Omental fat pad (tissue), 3 donors: ENCODE measurements at regions not wholly inside any gene's neighbourhood (a gene's known extent, or its start where the extent isn't known, plus 50 kb on each side); places are given as distances from the start of the nearest gene placed in this dataset.

Source experiments
- ATAC-seq: fragments of 150-250 bp; one replicate; pipeline ENCODE4 v1.9.1; 2016; ENCODE audit warnings: mild to moderate bottlenecking, moderate library complexity; ENCODE audit not compliant: low FRiP score
- DNase-seq: peaks from one replicate; pipeline ENCODE4 v3.0.0-alpha.2; 2019; ENCODE audit warnings: low spot score
- TF ChIP-seq, protein P1 (sequence below), 3 donors: fragments of 450-650 bp; IDR thresholded peaks; one replicate each; pipeline ENCODE4 v1.5.1; 2016 to 2017; ENCODE audit warnings: antibody characterized with exemption in 3 of 3, mild to moderate bottlenecking in 3 of 3, moderate library complexity in 2 of 3

DNA sequence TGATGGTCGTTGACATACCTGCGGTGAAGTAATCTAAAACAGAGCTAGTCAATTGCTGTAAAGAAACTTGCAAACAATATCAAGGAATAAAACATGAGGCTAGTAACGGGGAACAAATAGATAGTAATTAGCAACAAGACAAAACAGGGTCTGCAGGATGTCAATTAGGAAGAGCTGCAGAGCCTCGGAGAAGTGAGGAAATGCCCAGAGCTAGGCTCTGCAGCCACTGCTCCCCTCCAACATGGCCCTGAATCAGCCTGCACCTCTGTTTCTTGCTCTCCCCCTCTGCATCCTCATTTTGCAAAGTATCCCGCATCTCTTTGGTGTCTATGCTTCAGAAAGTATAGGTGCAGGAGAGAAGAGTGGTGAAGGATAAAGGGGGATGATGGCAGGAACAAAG is 507.4 kb upstream of the FAT3 start:
- TF ChIP-seq, protein P1, sequence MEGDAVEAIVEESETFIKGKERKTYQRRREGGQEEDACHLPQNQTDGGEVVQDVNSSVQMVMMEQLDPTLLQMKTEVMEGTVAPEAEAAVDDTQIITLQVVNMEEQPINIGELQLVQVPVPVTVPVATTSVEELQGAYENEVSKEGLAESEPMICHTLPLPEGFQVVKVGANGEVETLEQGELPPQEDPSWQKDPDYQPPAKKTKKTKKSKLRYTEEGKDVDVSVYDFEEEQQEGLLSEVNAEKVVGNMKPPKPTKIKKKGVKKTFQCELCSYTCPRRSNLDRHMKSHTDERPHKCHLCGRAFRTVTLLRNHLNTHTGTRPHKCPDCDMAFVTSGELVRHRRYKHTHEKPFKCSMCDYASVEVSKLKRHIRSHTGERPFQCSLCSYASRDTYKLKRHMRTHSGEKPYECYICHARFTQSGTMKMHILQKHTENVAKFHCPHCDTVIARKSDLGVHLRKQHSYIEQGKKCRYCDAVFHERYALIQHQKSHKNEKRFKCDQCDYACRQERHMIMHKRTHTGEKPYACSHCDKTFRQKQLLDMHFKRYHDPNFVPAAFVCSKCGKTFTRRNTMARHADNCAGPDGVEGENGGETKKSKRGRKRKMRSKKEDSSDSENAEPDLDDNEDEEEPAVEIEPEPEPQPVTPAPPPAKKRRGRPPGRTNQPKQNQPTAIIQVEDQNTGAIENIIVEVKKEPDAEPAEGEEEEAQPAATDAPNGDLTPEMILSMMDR (IDR thresholded peaks at IDR 0.05) = no peak
- DNase-seq (no peak), ATAC-seq (no peak)

DNA sequence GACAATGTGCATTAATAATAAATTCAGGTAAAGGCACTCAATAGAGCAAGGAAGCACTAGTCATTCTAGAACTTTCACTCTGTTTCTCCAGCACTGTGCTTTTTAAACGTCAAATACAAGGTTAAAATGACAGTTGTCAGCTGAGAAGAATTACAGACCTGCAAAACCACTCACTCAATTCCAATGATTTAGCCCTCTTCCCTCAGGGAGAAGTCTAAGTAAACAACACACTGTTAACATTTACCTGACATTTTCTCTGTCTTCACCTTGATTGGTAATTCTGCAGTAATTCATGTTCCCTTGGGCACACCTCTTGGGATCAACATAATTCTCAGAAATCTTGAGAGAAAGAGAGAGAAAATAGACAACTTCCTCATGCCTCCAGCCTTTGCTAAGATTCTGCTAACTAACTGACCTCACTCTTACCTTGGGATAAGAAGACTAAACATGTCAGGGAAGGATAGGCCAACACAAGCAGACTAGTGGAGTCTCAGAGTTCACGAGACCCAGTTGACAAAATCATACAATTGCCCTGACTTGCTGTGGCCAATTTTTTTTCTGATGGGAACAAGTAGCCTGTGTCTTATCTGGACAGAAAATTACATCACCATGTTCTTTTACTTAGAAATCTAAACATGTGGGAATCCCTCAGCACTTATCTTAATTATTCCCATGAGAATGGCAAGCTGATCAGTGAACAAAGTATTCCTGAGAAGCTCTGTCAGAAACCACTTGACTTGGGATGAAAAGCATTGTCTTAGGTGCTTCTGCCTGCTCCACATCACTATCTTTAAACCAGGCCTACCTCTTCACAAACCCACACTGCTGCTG is 516.8 kb upstream of the FAT3 start:
- ATAC-seq = no peak
- no peak for DNase-seq

DNA sequence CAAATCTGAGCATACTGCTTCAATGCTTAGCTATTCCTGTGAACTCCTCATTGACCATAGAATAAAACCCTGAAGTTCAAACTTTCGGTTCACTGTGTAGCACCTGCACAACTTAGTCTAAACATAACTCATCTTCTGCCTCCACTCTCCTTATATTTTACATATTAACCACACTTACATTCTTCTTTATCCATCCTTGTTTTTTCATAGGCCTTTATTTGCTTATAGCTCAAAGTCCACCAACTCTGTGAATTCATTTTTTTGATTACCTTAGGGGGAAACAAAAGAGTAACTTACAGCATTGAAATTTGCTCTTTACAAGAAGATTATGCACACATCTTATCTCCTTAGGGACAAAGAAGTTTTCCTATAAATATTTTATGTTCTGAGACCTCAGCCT is 521.6 kb upstream of the FAT3 start:
- no peak for DNase-seq
- TF ChIP-seq, protein P1 (IDR thresholded peaks at IDR 0.05) = no peak
- ATAC-seq = no peak

More for the DNA sequence above, 516.8 kb upstream of the FAT3 start:
- TF ChIP-seq, protein P1 (IDR thresholded peaks at IDR 0.05) = no peak

DNA sequence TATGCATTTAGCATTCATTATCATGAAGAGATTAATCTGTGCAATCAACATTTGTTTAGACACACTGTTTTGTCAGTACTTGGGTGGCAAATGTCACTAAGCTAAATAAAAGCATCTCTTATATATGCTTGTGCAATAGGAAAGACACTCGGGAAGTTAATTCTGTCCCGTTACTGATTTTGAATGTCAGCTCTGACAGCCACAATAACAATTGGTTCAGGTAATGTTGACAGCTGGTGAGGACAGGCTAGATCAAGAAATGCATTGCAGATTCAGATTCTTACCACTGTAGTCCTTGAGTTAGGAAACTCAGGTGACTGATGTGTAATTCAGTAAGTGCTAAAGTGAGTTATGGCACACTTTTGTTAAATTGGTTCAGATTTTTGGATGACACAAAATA is 523.8 kb upstream of the FAT3 start:
- TF ChIP-seq, protein P1 (IDR thresholded peaks at IDR 0.05) = no peak
- DNase-seq (no peak), ATAC-seq (no peak)

- TF ChIP-seq, protein P1 (IDR thresholded peaks at IDR 0.05) = no peak
- ATAC-seq = no peak
- DNase-seq = no peak
Observed at GRCh38 chr11:91698845-91699244, 525.8 kb upstream of the FAT3 start.

DNA sequence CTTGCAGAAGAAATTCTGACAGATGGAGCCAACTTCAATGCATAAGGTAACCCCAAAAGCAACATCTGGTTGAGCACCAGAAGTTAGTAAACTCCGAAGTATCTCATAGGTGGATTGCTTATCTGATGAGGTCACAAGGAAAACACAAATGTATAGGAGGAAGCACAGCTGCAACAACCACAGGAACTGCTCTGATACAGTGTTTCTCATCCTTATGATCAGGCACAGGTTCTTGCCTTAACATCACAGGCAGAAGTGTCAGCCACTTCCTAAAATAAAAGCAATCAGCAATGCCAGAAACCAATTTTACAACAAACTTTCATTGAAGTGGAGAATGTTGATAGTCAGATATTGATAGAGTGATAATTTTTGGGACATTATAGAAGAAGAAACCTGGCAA is 530.3 kb upstream of the FAT3 start:
- ATAC-seq (no peak), DNase-seq (no peak)
- TF ChIP-seq, protein P1 (IDR thresholded peaks at IDR 0.05) = no peak

- no peak for ATAC-seq
- no peak for DNase-seq
- TF ChIP-seq, protein P1 (IDR thresholded peaks at IDR 0.05) = no peak
Observed at GRCh38 chr11:91691872-91692271, 532.7 kb upstream of the FAT3 start.
